Breast epithelium (tissue), 4 donors: ENCODE measurements at regions not wholly inside any gene's neighbourhood (a gene's known extent, or its start where the extent isn't known, plus 50 kb on each side); places are given as distances from the start of the nearest gene placed in this dataset.

Experiments used
- DNase-seq, 2 donors: peaks; one replicate each; pipeline ENCODE4 v3.0.0-alpha.2; 2019; ENCODE audit warnings: low spot score in 2 of 2
- H3K27ac ChIP-seq, 2 donors: fragments of 200-600 bp; sonication (generic) in 1 of 2; one replicate each; pipeline ENCODE4 v1.5.1; 2016 to 2019; ENCODE audit warnings: mild to moderate bottlenecking in 1 of 2
- H3K27me3 ChIP-seq, 2 donors: fragments of 200-600 bp; sonication (generic) in 1 of 2; one replicate each; pipeline versions ENCODE4 v1.5.1 to v1.6.0; 2017 to 2019; ENCODE audit warnings: control low read depth in 1 of 2, mild to moderate bottlenecking in 1 of 2
- H3K36me3 ChIP-seq: fragments of 200-600 bp; one replicate; pipeline ENCODE4 v1.5.1; 2019
- H3K4me1 ChIP-seq, 2 donors: fragments of 200-600 bp; sonication (generic); one replicate each; pipeline ENCODE4 v1.5.1; 2016 to 2019; ENCODE audit warnings: control low read depth in 1 of 2
- H3K4me3 ChIP-seq, 3 donors: fragments of 200-600 bp; sonication (generic); 1 replicate in 2 of 3; 2 replicates in 1 of 3; pipeline ENCODE4 v1.5.1; 2016 to 2019; ENCODE audit warnings: mild to moderate bottlenecking in 3 of 3, moderate library complexity in 2 of 3
- H3K9me3 ChIP-seq, 2 donors: fragments of 200-600 bp; sonication (generic) in 1 of 2; one replicate each; pipeline ENCODE4 v1.5.1; 2016 to 2019; ENCODE audit warnings: control low read depth in 1 of 2
- POLR2A ChIP-seq: fragments of 450-650 bp; IDR thresholded peaks from one replicate; pipeline ENCODE4 v1.6.1; 2016; ENCODE audit warnings: antibody characterized with exemption, mild to moderate bottlenecking, moderate library complexity
- POLR2AphosphoS5 ChIP-seq, 3 donors: sonication (generic); formaldehyde crosslinking; IDR thresholded peaks; one replicate each; pipeline ENCODE4 v1.6.1; 2017; ENCODE audit warnings: antibody characterized with exemption in 3 of 3
- intact Hi-C: fragments of 100-400 bp; cut with DNase I; formaldehyde crosslinking; loops from one replicate; pipeline ENCODE4 v1.15.1; 2023; ENCODE audit warnings: low total_unique reads
- TF ChIP-seq, protein P1 (sequence below), 3 donors: fragments of 450-650 bp; IDR thresholded peaks; one replicate each; pipeline ENCODE4 v1.5.1; 2016 to 2017; ENCODE audit warnings: antibody characterized with exemption in 3 of 3, mild to moderate bottlenecking in 3 of 3, moderate library complexity in 3 of 3

DNA sequence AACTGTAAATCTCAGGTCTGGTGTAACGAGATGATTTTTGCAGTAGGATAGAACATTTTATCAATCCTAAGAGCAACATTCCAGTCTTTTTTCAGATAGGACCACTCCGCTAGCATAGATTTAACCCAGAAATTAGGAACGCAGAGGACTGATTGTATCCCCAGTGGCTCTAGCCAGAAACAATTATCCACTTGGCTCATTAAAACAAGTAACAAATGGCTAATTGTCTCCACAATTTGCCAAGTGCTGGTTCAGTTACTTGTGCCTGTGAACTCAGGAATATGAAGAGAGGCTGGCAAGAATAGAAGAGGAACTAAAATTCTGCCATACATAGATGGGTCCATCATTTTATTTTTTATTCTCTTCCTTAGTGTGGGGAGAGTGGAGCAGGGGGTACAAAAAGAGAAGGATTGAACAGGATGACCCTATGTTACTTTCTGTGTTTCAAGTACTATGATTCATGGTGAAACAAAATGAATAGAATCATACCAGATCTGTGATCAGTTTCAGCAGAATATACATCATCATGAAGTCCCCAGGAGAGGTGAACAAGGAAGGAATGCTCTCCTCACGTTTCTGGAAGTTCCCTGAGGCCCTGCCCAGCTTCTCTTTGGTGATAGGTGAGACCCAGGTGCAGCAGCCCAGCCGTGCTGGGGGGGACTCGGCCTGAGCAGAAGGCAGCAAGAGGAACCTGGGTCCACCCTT is 121.6 kb downstream of the ARL4C start:
- no peak for DNase-seq
- Histone ChIP-seq H3K27ac (peak overlapping the region; percentile 70 to 91), H3K9me3 (no peaks in the 10 kb centered on the region), H3K36me3 (no peaks in the 10 kb centered on the region), H3K4me1 (no peaks in the 10 kb centered on the region), H3K27me3 (no peaks in the 10 kb centered on the region), H3K4me3 (no peak overlapping the region)
- intact Hi-C loops = no loop called here
- TF ChIP-seq, protein P1, sequence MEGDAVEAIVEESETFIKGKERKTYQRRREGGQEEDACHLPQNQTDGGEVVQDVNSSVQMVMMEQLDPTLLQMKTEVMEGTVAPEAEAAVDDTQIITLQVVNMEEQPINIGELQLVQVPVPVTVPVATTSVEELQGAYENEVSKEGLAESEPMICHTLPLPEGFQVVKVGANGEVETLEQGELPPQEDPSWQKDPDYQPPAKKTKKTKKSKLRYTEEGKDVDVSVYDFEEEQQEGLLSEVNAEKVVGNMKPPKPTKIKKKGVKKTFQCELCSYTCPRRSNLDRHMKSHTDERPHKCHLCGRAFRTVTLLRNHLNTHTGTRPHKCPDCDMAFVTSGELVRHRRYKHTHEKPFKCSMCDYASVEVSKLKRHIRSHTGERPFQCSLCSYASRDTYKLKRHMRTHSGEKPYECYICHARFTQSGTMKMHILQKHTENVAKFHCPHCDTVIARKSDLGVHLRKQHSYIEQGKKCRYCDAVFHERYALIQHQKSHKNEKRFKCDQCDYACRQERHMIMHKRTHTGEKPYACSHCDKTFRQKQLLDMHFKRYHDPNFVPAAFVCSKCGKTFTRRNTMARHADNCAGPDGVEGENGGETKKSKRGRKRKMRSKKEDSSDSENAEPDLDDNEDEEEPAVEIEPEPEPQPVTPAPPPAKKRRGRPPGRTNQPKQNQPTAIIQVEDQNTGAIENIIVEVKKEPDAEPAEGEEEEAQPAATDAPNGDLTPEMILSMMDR (IDR thresholded peaks at IDR 0.05) = peak in 1 of 3 donors; percentile 10
- no peak for TF ChIP-seq POLR2A

DNA sequence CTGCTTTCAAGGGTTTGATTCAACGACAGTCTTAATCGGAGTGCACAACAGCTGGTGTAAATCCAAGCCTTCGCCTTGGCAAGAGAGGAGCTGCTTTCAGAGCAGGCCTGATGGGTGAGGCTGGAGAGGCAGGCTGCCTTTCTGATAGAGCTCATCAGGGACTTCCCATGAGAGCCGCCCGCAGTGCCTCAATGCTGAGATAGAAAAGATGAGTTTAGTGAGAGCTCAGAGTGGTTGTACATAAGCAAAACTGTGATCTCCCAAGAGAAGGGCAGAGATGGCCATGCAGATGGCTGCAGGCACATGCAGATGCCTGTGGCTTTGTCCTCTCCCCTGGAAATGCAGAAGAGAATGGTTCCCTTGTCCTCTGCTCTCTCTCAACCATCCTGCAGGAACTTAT is 122.1 kb downstream of the ARL4C start:
- intact Hi-C loops = no loop called here
- Histone ChIP-seq H3K36me3 (no peaks in the 10 kb centered on the region), H3K9me3 (no peaks in the 10 kb centered on the region), H3K4me3 (no peak overlapping the region), H3K4me1 (no peaks in the 10 kb centered on the region), H3K27me3 (no peaks in the 10 kb centered on the region), H3K27ac (peak overlapping the region; percentile 70 to 91)
- TF ChIP-seq, protein P1 (IDR thresholded peaks at IDR 0.05) = no peak
- peak in 1 of 3 donors; percentile 46 for TF ChIP-seq POLR2AphosphoS5 (IDR thresholded peaks at IDR 0.05)
- DNase-seq = peak in 1 of 2 donors; percentile 45

DNA sequence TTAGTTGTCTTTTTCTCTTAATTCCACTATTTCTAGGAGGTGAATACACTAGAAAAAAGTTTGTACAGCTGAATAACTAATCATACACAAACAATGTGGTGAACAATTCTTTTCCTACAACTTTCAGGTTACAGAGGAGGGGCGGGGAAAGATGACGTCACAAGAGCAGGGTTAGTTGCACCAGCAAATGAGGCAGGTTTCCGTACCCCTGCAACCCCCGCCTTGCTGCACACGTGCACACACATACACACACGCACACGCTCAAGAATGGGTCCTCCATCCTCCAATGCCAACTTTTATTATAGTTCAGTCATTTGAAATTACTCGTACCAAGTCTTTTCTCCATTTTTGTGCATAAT is 122.8 kb downstream of the ARL4C start:
- DNase-seq = no peak
- intact Hi-C loops = no loop called here

DNA sequence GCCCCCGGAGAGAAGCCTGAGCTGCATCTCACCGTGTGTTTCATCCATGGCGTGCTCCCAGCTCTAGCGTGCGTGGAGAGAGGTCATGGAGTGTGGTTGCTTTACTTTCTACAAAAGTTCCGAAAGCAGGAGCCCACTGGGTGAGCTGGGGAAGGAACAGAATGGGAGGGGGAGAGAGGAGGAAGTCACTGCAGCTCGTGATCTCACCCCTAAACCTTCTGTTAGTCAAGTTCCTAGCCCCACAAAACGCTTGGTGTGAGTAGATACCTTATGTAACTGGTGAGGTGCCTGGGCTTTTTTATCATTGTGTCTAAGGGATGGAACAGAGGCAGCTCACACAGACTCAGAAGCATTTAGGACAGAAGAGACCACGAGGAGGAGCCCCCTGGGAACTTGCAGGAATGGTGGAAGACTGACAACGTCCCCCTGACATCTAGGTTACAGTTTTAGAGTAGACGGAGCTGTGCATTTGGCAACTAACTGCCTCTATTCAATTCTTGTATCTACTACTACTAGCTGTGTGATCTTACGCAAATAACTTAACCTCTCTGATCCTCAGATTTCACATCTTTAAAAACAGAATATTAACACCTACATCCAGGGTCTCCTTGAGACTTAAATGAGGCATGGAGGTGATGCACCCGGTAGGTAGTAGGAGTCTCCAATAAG is 123.3 kb downstream of the ARL4C start:
- Histone ChIP-seq H3K27ac (peak overlapping the region; percentile 84 to 91), H3K4me3 (peak overlapping the region in 2 of 3 donors; percentile 16 to 33), H3K4me1 (no peaks in the 10 kb centered on the region), H3K27me3 (no peaks in the 10 kb centered on the region), H3K36me3 (no peaks in the 10 kb centered on the region), H3K9me3 (no peaks in the 10 kb centered on the region)
- TF ChIP-seq POLR2A = no peak
- intact Hi-C loops = no loop called here
- no peak for DNase-seq

More for the DNA sequence above, 122.8 kb downstream of the ARL4C start:
- H3K9me3 ChIP-seq = no peaks in the 10 kb centered on the region
- H3K4me3 ChIP-seq = no peak overlapping the region
- TF ChIP-seq, protein P1 (IDR thresholded peaks at IDR 0.05) = no peak
- no peak for TF ChIP-seq POLR2AphosphoS5 (IDR thresholded peaks at IDR 0.05)
- TF ChIP-seq POLR2A = no peak
- H3K4me1 ChIP-seq = no peaks in the 10 kb centered on the region
- no peaks in the 10 kb centered on the region for H3K36me3 ChIP-seq
- no peaks in the 10 kb centered on the region for H3K27me3 ChIP-seq
- H3K27ac ChIP-seq = peak overlapping the region; percentile 70 to 91

DNA sequence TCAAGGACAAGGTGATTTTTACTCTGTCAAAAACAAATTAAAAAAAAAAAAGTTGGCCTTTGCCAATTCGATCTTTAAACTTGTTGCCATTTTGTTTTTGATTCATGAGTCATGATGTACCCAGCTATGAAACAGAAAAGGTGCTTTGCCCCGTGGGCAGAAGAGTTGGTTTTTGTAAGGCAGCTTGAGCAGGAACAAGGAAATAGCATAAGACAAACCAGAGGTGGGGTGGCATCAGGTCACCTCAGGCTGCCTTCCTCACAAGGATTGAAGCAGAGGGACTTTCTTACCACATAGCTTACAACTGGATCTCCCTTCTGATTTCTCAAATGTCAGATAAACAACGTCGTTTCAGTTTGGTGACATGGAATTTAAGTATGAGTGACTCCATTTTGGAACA is 123.8 kb downstream of the ARL4C start:
- no peaks in the 10 kb centered on the region for H3K27me3 ChIP-seq
- peak overlapping the region; percentile 84 to 91 for H3K27ac ChIP-seq
- TF ChIP-seq, protein P1 (IDR thresholded peaks at IDR 0.05) = no peak
- TF ChIP-seq POLR2AphosphoS5 (IDR thresholded peaks at IDR 0.05) (peak in 1 of 3 donors; percentile 69), POLR2A (no peak)
- intact Hi-C loops = no loop called here
- H3K4me1 ChIP-seq = peaks cover 0 to 3% of the 10 kb centered on the region in 2 donors
- H3K9me3 ChIP-seq = no peaks in the 10 kb centered on the region
- peak in 1 of 2 donors; percentile 90 for DNase-seq
- H3K4me3 ChIP-seq = peak overlapping the region in 2 of 3 donors; percentile 16 to 33
- no peaks in the 10 kb centered on the region for H3K36me3 ChIP-seq
